ENCODE measurements at regions not wholly inside any gene's neighbourhood (a gene's known extent, or its start where the extent isn't known, plus 50 kb on each side); places are given as distances from the start of the nearest gene placed in this dataset.
A peak's percentile ranks its signal among the peaks of the same experiment; 100 is the strongest.
"Not testable (repeated sequence)": the region's sequence is repeated elsewhere in the genome, so short reads cannot be mapped to it uniquely, and the experiment has no call there.

DNA sequence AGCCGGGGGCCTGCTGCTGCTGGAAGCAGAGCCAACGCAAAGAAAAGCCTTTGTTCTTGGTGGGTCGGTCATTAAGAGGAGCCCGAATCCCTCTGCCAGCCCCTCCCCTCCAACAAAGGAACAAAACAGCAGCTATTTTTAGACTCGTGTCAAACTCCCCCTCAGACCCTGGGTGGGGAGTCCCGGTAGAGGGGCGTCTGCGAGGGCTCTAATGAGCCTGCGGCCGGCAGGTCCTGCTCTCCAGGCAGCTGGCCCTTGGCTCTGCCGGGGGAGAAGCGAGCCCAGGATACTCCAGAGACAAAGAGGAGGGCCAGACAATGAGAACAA lies 114.0 kb downstream of the LHX2 start:
- DNase-seq (ENCODE audit: low spot score): no peak

DNA sequence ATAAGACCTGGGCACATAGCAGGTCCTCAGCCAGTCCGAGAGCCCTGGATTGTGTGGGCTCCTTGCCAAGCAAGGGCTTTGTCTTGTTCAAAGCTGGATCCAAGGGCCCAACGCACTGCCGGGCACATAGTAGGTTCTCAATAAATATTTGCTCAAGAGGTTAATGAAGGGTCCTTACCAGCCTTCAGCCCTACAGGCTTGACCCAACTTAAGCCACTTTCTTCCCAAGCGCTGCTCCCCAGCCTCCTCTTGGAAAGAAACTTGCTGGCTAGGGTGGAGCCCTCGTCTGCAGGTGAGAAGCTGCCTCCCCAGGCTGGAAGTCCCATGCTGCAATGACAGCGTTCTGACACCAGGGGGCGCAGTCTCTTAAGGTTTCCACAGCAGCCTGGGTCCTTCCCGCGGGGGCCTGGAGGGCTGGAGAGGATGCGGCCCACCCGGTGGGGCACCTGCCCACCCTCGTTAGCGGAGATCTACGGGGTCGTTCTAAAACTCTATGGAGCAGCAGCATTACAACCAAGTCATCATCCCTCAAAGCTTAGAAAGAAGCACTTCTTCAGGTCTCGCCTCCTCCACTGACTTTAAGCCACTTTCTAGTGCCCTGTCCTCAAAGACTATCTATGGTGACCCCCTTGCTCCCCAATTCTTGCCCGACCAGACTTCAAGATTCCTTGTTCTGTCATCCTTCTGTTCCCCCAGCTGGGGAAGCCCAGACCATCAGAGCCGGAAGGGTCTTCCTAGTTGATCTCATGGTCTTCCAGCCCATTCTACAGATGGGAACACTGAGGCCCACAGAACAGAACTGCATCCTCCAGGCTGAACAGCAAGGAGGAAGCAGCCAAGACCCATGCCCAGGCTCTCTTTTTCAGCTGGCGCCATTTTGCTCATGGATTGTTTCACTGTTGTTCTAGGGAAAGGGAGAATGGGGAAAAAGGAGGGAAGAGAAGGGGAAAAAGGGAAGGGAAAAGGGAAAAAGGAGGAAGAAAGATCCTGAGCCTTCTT lies 115.4 kb downstream of the LHX2 start:
- peak; percentile 76 for DNase-seq (ENCODE audit: low spot score)

DNA sequence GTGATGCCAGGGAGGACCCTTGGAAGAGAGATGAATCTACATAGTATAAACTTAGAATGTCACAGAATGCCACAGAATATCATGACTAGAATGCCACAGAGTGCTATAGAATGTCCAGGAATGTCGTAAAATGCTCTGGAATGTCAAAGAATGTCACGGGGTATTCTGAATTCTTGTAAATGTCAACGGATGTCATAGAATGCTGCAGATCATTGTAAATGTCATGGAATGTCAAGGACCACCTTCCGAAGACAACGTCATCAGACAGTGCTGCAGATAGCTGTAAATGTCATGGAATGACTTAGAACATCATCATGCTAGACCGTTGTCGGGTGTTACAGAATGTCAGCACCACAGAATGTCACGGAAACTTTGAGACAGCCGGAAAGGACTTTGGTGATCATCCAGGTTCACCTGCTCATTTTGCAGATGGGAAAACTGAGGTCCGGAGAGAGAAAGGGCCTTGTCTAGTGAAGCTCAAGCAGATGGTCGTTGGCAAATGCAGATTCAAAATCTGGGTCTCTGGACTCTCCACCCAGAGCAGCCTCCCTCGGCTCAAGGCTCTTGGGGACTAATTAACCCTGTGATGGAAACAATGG lies 117.1 kb downstream of the LHX2 start:
- no peak for DNase-seq (ENCODE audit: low spot score)

DNA sequence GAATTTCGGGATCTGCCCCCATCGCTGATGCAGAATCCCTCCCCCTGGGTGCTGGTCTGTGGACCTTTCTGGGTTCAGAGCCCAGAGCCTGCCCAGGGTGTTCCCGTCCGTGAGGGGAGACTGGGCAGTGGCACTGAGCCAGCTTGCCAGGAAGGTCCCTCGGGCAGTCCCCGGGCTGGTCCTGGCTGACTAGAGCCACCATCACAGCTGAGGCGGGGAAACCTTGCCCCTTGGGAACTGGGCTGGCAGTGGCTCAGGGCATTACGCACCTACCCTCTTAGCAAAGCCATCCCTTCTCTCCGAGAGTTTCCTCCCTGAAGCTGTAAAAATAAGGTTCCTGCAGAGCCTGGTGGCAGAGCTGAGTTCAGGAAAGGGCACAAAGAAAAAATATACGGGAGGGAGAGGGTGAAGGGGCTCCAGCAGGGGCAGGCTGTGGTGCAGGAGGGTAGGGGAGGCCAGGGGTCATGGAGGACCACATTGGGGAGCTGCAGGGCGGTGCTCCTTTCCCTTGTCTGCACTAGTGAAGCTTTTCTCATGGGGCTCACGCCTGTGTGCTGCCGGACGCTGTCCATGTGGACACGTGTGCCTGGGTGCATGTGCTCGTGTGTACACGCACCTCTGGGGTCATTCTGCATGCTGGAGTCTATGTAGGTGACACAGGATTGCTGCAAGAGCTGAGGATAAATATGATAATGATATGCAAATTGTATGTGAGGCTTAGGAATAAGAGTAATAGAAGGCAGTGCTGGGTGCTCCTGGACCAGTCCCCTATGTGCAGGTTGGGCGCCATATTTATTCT lies 118.9 kb downstream of the LHX2 start:
- DNase-seq (ENCODE audit: low spot score): no peak

DNA sequence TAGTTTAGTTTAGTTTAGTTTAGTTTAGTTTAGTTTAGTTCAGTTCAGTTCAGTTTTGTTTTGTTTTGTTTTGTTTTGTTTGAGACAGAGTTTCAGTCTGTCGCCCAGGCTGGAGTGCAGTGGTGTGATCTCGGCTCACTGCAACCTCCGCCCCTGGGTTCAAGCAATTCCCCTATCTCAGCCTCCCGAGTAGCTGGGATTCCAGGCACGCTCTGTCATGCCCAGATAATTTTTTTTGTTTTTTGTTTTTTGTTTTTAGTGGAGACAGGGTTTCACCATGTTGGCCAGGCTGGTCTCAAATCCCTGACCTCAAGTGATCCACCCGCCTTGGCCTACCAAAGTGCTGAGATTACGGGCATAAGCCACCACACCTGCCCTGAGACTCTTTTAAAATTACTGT lies 120.0 kb downstream of the LHX2 start:
- DNase-seq (ENCODE audit: low spot score): not testable (repeated sequence)

DNA sequence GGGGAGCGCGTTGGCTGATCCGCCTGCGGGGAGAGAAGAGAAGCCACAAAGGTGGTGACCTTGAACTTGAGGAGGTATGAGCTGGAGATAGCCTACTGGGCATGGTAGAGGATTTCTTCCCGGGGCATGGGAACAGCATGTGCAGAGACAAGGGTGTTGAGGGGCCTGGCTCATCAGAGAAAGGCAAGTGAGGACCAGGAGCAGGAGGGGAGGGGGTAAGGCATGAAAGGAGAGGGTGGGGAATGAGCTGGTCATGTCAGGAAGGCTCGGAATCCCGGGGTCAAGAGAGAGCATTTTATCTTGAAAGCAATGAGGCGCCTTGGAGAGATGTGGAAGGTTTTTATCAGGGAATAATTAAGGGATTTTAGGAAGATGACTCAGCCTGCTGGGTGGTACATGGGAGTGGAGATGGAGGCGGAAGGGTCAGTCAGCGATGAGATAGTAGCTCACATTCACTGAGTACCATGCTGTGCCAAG lies 121.1 kb downstream of the LHX2 start:
- no peak for DNase-seq (ENCODE audit: low spot score)

DNA sequence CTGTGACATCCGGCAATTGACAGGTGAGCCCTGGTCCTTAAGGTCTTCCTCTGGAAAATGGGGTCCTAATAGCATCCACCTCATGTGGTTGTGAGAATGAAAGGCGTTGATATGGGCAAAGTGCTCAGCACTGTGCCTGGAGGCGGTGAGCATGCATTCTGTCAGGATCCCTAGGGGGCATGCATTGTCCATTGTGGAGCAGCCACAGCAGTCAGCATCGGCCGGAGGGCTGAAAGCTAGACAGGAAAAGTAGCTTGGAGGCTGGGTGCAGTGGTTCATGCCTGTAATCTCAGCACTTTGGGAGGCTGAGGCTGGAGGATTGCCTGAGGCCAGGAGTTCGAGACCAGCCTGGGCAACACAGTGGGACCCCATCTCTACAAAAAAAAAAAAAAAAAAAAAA lies 122.2 kb downstream of the LHX2 start:
- DNase-seq (ENCODE audit: low spot score): peak; percentile 27

DNA sequence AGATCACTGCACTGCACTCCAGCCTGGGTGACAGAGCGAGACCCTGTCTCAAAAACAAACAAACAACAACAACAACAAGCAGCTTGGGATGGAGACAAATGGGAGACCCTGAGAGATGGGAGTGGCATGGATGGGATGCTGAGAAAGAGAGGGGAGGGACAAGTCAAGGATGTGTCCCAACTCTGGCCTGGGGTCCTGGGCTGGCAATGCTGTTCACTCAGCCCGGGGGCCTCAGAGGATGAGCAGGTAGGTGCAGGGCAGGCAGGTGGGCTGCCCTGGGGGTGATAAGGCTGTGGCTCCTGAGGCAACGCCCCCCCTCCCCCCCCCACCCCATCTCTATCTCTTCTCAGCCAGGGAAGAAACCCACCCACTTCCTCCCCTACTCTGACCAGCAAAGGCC lies 123.0 kb downstream of the LHX2 start:
- no peak for DNase-seq (ENCODE audit: low spot score)

DNA sequence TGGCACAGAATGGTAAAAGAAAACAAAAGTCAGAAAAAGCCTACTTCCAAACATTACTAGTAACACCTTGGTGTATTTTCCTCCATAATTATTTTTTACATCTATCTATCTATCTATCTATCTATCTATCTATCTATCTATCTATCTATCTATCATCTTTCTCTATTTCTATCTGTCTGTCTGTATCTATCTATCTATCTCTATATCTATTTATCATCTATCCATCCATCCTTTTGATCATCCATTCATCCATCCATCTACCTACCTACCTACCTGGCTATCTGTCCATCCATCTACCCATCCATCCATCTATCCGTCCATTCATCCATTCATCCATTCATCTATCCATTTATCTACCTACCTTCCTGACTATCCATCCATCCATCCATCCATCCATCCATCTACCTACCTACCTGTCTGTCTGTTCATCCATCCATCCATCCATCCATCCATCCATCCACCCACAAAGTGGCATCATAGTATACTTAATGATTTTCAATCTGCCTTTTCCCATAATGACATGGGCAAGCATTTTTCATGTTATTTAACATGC lies 121.9 kb upstream of the NEK6 start:
- no peak for DNase-seq (ENCODE audit: low spot score)

DNA sequence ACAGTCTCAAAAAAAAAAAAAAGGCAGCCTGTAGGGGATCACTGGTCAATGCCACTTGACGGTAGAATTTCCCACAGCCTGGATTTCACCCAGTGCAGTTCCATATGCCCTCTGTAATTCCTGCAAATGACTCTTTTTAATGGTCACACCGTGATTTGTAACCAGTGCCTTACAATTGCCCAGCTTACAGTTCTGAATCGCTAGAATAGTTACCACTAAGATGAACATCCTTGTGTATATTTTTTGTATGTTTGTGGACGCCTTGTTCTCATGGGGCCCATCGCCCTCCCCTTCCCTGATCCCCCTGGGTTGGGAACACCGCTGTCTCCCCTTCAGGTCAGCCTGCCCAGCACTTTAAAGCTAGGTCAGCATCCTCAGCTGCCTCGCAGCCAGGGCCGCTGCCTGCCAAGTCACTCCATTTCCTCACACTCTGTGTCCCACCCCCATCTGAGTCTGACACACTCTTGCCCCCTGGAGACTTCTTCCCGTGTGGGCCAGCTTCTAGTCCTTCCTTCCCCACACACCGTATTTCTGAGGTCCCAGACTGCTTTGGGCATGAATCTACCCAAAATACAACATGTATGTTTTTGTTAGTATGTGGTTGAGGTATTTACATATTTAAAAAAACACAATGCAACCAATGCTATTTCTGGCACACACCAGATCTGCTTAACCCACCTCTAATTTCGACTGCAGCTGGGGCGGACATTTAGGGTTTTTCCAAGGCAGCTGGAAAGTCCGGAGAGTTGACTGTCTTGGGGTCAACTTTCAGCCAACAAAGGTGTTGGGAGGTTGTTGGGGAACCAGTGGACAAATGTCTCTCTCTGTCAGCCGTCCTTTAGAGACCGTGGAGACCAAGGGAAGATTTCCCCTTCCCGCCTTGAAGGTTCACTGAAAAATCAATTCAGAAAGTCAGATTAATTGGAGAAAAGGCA lies 120.5 kb upstream of the NEK6 start:
- no peak for DNase-seq (ENCODE audit: low spot score)

DNA sequence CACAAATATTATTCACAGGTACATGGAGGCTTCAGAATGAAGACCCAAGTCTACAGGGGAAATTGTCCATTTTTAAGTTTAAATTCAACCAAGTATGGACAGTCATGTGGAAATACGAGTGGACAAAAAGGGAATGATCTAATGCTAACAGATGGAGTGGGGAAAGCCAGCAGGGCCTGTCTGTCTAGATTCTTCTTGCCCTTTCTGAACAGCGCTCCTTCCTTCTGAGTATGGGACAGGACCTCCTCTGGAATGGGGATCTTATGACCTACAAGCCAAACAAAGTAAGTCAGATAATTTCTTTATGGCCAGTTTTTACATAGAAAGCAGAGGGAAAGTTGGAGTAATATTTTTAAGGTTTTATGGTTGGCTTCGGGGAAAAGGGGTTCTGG lies 119.8 kb upstream of the NEK6 start:
- no peak for DNase-seq (ENCODE audit: low spot score)

DNA sequence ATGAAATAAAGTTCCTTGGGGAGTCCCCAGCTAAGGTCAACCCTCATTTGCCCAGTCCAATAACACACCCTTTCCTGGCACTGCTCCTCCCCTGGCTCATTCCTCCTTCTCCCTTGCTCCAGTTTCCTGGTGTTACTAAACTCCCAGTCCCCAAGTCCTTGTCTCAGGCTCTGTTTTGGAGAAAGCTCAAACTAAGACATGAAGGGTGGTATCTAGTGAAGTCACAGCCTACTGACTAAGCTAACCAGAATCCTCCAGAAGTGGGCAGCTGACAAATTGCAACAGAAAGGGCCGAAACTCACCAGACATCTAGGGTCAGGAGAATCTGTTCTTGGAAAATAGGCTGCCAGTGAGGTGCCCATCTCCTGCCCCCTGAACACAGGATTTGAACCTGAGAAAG lies 118.7 kb upstream of the NEK6 start:
- DNase-seq (ENCODE audit: low spot score): no peak

DNA sequence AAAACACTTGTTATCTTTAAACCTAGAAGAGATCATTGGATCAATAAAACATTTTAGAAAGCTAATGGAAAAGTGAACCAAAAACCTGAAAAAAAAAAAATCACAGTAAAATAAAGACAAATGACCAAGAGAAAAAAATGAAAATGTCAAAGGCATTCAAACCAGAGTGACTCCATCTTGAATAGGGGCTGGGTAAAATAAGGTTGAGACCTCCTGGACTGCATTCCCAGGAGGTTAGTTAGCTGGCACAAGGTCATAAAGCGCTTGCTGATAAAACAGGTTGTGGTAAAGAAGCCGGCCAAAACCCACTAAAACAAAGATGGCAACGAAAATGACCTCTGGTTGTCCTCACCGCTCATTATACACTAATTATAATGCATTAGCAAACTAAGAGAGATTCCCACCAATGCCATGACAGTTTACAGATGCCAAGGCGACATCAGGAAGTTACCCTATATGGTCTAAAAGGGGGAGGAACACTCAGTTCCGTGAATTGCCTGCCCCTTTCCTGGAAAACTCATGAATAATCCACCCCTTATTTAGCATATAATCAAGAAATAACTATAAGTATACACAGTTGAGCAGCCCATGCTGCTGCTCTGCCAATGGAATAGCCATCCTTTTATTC lies 116.7 kb upstream of the NEK6 start:
- no peak for DNase-seq (ENCODE audit: low spot score)

DNA sequence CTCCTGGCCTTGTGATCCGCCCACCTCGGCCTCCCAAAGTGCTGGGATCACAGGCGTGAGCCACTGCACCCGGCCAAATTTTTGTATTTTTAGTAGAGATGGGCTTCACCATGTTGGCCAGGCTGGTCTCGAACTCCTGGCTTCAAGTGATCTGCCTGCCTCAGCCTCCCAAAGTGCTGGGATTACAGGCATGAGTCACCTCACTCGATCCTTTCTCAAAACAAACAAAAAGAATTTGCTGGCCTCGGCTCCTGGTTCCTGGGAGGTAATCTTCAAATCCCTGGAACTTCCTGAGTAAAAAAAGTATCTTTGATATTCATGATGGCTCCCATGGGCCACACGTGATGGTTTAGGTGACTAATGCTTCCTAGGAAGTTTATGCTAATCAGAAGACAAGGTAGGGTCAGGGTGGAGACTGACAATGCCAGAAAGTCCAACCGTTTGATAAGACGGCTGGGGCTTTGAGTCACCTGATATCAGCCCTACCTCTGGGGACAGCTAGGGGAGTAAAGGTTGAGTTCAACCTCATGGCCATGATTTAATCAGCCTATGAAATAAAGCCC lies 113.1 kb upstream of the NEK6 start:
- not testable (repeated sequence) for DNase-seq (ENCODE audit: low spot score)

DNA sequence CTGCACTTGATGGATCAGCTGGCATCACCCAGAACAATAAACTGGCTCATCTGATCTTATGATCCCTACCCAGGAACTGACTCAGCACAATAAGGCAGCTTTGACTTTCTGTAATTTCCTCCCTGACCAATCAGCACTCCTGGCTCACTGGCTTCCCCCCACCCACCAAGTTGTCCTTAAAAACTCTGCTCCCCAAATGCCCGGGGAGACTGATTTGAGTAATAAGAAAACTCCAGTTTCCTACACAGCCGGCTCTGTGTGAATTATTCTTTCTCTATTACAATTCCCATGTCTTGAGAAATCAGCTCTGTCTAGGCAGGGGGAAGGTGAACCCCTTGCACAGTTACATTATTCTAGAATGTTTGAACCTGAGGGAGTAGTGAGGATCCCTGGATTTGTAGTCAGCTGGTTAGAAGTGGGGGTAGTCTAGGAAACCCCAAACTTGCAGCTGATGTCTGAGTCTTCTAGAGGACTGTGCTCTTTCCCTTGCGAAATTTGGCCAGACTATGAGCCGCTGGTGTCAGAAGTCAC lies 111.7 kb upstream of the NEK6 start:
- no peak for DNase-seq (ENCODE audit: low spot score)

DNA sequence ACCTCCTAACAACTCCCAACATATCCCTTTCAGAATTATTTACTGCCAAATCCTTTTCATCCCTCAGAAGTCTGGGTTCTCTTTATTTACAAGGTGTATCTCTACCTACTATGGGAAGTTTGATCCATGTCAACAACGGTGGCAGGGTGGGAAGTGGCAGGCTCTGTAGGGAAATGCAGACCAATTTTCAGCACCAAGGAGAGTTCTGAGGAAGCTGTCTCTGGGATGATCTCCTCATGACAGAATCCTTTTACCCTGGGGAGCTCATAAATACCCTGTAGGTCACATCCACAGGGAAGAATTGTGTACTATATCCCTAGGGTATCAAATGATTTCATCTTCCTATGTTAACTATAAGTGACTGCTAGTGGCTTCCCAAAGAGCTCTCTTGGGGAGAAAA lies 107.8 kb upstream of the NEK6 start:
- DNase-seq (ENCODE audit: low spot score): no peak

DNA sequence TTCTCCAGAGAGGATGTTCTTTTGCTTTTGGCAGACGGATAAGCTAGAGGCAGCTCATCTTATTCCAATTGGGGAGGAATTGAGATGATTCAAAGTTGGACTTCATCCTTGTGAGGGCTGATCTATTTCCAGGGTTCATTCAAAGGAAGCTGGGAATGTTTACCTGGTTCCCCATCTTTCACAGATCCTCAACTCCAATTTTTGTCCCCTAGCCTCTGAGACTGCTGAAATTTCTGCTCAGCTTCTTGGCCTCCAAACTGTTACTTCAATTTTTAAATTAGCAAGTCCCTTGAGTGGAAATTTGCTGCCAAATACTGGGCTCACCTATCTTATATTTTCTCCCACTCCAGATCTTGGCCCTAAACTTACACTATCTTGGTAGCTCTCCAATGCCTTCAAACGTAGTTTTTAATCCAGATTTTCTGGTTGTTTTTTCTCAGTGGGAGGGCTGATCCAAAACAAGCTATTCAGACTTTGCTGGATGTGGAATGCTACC lies 93.9 kb upstream of the NEK6 start:
- DNase-seq (ENCODE audit: low spot score): no peak

DNA sequence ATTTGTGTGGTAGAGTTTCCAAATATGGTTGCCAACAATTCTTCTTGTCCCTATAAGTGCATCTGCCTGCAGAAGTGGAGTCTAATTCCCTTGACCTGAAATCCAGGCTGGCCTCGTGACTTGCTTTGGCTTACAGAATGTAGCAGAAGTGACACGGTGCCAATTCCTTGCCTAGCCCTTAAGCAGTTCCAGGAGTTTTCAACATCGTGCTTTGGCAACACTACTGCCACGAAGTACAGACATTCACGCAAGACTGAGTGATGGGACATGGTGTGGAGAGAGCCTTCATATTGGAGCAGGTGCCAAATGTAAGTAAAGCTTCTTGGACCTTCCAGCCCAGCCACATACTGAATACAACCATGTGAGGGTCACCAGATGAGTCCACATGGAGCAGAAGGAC lies 92.9 kb upstream of the NEK6 start:
- no peak for DNase-seq (ENCODE audit: low spot score)

DNA sequence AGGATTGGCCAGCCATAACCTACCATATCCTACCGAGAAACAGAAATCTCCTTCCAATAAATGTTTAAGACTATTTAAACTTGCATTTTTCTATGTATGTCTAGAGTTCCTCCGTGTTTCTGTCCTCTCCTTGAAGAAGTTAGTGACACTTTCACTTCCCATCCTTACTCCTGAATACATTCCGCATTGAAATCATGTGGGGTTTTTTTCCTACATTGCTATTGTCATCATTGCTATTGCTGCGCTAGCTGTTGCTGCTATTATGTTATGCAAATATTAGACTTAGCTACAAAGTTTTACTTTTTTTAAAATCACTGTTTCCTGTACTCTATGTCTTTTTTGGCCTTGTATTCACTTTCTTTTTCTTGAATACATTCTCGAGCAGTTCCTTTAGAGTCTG lies 83.3 kb upstream of the NEK6 start:
- no peak for DNase-seq (ENCODE audit: low spot score)

DNA sequence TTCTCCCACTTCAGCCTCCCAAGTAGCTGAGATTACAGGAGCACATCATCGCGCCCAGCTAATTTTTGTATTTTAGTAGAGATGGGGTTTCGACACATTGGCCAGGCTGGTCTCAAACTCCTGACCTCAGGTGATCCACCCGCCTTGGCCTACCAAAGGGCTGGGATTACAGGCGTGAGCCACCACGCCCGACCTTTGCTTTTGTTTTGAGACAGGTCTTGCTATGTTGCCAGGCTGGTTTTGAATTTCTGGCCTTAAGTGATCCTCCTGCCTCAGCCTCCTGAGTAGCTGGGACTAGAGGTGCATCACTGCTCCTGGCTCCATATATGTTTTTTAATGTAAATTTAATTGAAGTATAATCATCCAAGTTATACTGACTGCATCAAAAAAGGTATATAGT lies 80.2 kb upstream of the NEK6 start:
- not testable (repeated sequence) for DNase-seq (ENCODE audit: low spot score)
